GM10266 (cell line): ENCODE measurements at regions not wholly inside any gene's neighbourhood (a gene's known extent, or its start where the extent isn't known, plus 50 kb on each side); places are given as distances from the start of the nearest gene placed in this dataset.

Source experiments
- DNase-seq: peaks from one replicate; pipeline ENCODE4 v3.0.0; 2012; ENCODE audit errors: extremely low spot score
- TF ChIP-seq, protein P1 (sequence below): IDR thresholded peaks from 2 replicates; pipeline ENCODE4 v1.5.1; 2012; ENCODE audit warnings: mild to moderate bottlenecking, low read depth; ENCODE audit not compliant: control insufficient read depth, insufficient read depth; ENCODE audit errors: missing control alignments

DNA sequence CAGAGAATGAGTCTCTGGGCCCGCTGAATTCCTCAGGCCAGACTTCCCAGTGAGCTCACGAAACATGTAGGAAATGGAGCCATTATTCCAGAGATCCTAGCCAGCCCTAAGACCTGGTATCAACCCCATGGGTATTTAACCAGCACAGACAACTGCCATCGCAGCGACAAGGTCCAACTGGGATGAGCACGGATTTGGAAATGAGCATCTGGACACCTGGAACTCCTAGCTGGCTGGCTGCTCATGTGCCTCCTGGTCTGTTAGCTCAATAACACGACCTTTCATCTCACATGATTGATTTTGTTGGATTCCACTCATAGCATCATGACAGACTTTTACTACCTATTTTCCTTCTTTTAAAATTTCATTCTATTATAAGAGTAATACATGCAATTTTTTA lies 51.0 kb downstream of the POU3F3 start:
- TF ChIP-seq, protein P1, sequence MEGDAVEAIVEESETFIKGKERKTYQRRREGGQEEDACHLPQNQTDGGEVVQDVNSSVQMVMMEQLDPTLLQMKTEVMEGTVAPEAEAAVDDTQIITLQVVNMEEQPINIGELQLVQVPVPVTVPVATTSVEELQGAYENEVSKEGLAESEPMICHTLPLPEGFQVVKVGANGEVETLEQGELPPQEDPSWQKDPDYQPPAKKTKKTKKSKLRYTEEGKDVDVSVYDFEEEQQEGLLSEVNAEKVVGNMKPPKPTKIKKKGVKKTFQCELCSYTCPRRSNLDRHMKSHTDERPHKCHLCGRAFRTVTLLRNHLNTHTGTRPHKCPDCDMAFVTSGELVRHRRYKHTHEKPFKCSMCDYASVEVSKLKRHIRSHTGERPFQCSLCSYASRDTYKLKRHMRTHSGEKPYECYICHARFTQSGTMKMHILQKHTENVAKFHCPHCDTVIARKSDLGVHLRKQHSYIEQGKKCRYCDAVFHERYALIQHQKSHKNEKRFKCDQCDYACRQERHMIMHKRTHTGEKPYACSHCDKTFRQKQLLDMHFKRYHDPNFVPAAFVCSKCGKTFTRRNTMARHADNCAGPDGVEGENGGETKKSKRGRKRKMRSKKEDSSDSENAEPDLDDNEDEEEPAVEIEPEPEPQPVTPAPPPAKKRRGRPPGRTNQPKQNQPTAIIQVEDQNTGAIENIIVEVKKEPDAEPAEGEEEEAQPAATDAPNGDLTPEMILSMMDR, result no peak

DNA sequence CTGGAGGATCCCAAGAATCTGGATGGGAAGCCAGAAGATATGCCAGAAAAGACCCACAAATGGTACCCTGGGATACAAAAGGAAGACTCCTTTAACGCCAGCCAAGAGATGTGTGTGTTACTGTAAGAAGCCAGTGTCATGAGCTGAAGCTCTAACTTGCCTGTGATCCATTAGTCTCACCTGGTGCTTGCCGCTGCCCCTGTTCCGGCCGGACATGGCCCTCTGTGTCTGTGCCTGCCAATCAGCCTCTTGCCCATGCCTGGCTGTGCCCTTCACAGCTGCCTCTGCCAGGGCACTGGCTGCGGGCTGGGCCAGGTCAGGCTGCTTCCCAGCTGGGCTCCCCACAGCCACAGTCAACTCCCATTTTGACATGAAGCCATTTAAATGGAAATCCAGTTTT lies 55.4 kb downstream of the POU3F3 start:
- TF ChIP-seq, protein P1, result no peak
- no peak for DNase-seq

More for the DNA sequence above, 51.0 kb downstream of the POU3F3 start:
- DNase-seq, result no peak

DNA sequence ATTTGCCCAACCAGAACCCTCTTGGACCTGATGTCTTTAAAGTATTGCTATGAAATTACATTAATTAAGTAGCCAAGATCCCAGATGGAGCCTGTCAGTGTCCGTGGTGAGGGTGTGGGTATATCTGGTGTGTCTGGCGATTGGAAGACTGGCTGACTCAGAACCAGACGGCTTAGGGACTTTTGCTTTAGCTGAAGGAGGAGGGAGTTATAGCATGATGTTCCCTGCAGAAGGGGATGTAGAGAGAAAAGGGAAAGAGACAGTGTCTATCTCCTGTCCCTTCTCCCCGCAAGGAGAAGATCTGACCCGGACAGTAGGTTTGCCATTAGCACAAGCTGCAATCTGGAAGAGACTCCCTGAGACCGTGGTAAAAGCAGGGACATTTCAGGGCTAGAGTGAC lies 60.6 kb downstream of the POU3F3 start:
- TF ChIP-seq, protein P1, result no peak
- no peak for DNase-seq

- DNase-seq, result no peak
- TF ChIP-seq, protein P1, result no peak
Observed at GRCh38 chr2:104915107-104915793, 61.3 kb downstream of the POU3F3 start.

GRCh38 chr2:104919127-104919526 lies 65.2 kb downstream of the POU3F3 start:
- TF ChIP-seq, protein P1, result no peak
- no peak for DNase-seq

GRCh38 chr2:104923665-104924064 lies 69.8 kb downstream of the POU3F3 start:
- TF ChIP-seq, protein P1, result no peak
- DNase-seq, result no peak

DNA sequence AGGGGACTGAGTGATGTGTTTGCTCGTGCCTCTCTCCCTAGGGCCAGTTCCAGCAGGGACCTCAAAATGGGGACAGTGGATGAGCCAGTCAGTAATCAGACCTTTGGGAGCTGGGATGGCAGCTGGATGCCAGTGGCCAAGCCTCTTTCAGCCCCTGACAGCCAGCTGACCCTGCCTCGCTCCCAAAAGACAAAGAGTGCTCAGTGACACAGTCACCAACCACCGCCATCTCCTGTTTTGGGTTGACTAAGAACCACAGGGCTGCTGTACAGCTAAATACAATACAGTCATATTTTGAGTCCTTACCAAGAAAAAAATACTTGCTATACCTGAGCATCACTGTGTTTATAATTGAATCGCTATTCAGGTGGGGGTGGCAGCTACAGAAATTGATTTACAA lies 75.7 kb downstream of the POU3F3 start:
- TF ChIP-seq, protein P1, result no peak
- no peak for DNase-seq
